GM19328 (cell line): ENCODE measurements at regions not wholly inside any gene's neighbourhood (a gene's known extent, or its start where the extent isn't known, plus 50 kb on each side); places are given as distances from the start of the nearest gene placed in this dataset.

ENCODE experiments used
- ATAC-seq: cut with Tn5 transposase; IDR thresholded peaks from one replicate; pipeline ENCODE4 v1.9.1; 2021; ENCODE audit warnings: mild to moderate bottlenecking, moderate library complexity; ENCODE audit not compliant: unreplicated experiment

GRCh38 chr3:168271932-168272331 lies 176.2 kb upstream of the GOLIM4 start:
- ATAC-seq: no peak

- no peak for ATAC-seq
These were observed 173.3 kb upstream of the GOLIM4 start for GRCh38 chr3:168269001-168269400.

- no peak for ATAC-seq
These were observed 171.5 kb upstream of the GOLIM4 start for GRCh38 chr3:168267179-168267578.

GRCh38 chr3:168266335-168266734 lies 170.6 kb upstream of the GOLIM4 start:
- no peak for ATAC-seq

GRCh38 chr3:168262887-168263286 lies 167.2 kb upstream of the GOLIM4 start:
- no peak for ATAC-seq

GRCh38 chr3:168260859-168261258 lies 165.1 kb upstream of the GOLIM4 start:
- no peak for ATAC-seq

- peak; percentile 33 for ATAC-seq
These were observed 155.6 kb upstream of the GOLIM4 start for GRCh38 chr3:168251371-168251770.

GRCh38 chr3:168250415-168250861 lies 154.7 kb upstream of the GOLIM4 start:
- peak; percentile 4 for ATAC-seq

GRCh38 chr3:168249550-168250414 lies 154.1 kb upstream of the GOLIM4 start:
- ATAC-seq: peak; percentile 64

- peak; percentile 0 for ATAC-seq
These were observed 153.5 kb upstream of the GOLIM4 start for GRCh38 chr3:168249205-168249549.

- ATAC-seq: no peak
These were observed 152.9 kb upstream of the GOLIM4 start for GRCh38 chr3:168248383-168249204.

GRCh38 chr3:168241156-168241555 lies 145.4 kb upstream of the GOLIM4 start:
- ATAC-seq: no peak

- ATAC-seq: no peak
These were observed 143.6 kb upstream of the GOLIM4 start for GRCh38 chr3:168239287-168239686.

GRCh38 chr3:168233001-168233400 lies 137.3 kb upstream of the GOLIM4 start:
- no peak for ATAC-seq

- ATAC-seq: no peak
These were observed 127.4 kb upstream of the GOLIM4 start for GRCh38 chr3:168223085-168223484.

- no peak for ATAC-seq
These were observed 124.8 kb upstream of the GOLIM4 start for GRCh38 chr3:168220556-168220955.

- ATAC-seq: no peak
These were observed 123.8 kb upstream of the GOLIM4 start for GRCh38 chr3:168219530-168219929.

- no peak for ATAC-seq
These were observed 122.9 kb upstream of the GOLIM4 start for GRCh38 chr3:168218600-168218999.

GRCh38 chr3:168216851-168217250 lies 121.1 kb upstream of the GOLIM4 start:
- ATAC-seq: no peak

GRCh38 chr3:168213920-168214319 lies 118.2 kb upstream of the GOLIM4 start:
- ATAC-seq: peak; percentile 80

- no peak for ATAC-seq
These were observed 117.1 kb upstream of the GOLIM4 start for GRCh38 chr3:168212664-168213285.
